Lower lobe of right lung (tissue), 2 donors: ENCODE measurements at regions not wholly inside any gene's neighbourhood (a gene's known extent, or its start where the extent isn't known, plus 50 kb on each side); places are given as distances from the start of the nearest gene placed in this dataset.

ENCODE experiments used
- ATAC-seq, 2 donors: fragments of 200-7000 bp; cut with Tn5 transposase; one replicate each; pipeline ENCODE4 v1.9.1; 2020 to 2022; ENCODE audit warnings: mild to moderate bottlenecking in 2 of 2, moderate library complexity in 2 of 2
- DNase-seq: peaks from one replicate; pipeline ENCODE4 v3.0.0-alpha.2; 2020
- H3K27ac ChIP-seq: fragments of 200-600 bp; one replicate; pipeline ENCODE4 v1.8.0; 2022
- H3K27me3 ChIP-seq: fragments of 200-600 bp; one replicate; pipeline ENCODE4 v1.8.0; 2022; ENCODE audit warnings: low read depth
- H3K36me3 ChIP-seq: fragments of 200-600 bp; one replicate; pipeline ENCODE4 v1.8.0; 2022; ENCODE audit warnings: mild to moderate bottlenecking
- H3K4me1 ChIP-seq: fragments of 200-600 bp; one replicate; pipeline ENCODE4 v1.8.0; 2022
- H3K4me3 ChIP-seq: fragments of 200-600 bp; one replicate; pipeline ENCODE4 v1.8.0; 2022; ENCODE audit warnings: mild to moderate bottlenecking
- H3K9me3 ChIP-seq: fragments of 200-600 bp; one replicate; pipeline ENCODE4 v1.8.0; 2022
- CTCF ChIP-seq: fragments of 200-600 bp; IDR thresholded peaks from one replicate; pipeline ENCODE4 v1.8.0; 2022; ENCODE audit warnings: antibody characterized with exemption, mild to moderate bottlenecking
- intact Hi-C: fragments of 100-400 bp; cut with DNase I; formaldehyde crosslinking; loops from one replicate; pipeline ENCODE4 v1.11.0; 2022
- donor health status: DM: no; HTN: yes; CAD: no; lungs with severe emphysema.

- no peak overlapping the region for H3K4me3 ChIP-seq
- no peaks in the 10 kb centered on the region for H3K36me3 ChIP-seq
- ATAC-seq (no peak), DNase-seq (no peak)
- H3K27me3 ChIP-seq: no peaks in the 10 kb centered on the region
- intact Hi-C loops: no loop called here
- H3K4me1 ChIP-seq: no peaks in the 10 kb centered on the region
- TF ChIP-seq CTCF: no peak
- H3K9me3 ChIP-seq: no peaks in the 10 kb centered on the region
- no peak overlapping the region for H3K27ac ChIP-seq
Observed at GRCh38 chr2:147614979-147615470, 229.8 kb upstream of the ACVR2A start.

GRCh38 chr2:147614471-147614870 lies 230.4 kb upstream of the ACVR2A start:
- Histone ChIP-seq H3K36me3 (no peaks in the 10 kb centered on the region), H3K27ac (no peak overlapping the region), H3K27me3 (no peaks in the 10 kb centered on the region), H3K4me3 (no peak overlapping the region), H3K4me1 (no peaks in the 10 kb centered on the region), H3K9me3 (no peaks in the 10 kb centered on the region)
- no peak for DNase-seq
- intact Hi-C loops: no loop called here
- no peak for ATAC-seq
- TF ChIP-seq CTCF: no peak

- ATAC-seq: no peak
- intact Hi-C loops: no loop called here
- Histone ChIP-seq H3K4me1 (no peaks in the 10 kb centered on the region), H3K36me3 (no peaks in the 10 kb centered on the region), H3K4me3 (no peak overlapping the region), H3K27ac (no peak overlapping the region), H3K27me3 (no peaks in the 10 kb centered on the region), H3K9me3 (no peaks in the 10 kb centered on the region)
- TF ChIP-seq CTCF: no peak
- no peak for DNase-seq
Observed at GRCh38 chr2:147610496-147611040, 234.3 kb upstream of the ACVR2A start.

GRCh38 chr2:147609301-147609700 lies 235.5 kb upstream of the ACVR2A start:
- Histone ChIP-seq H3K27me3 (no peaks in the 10 kb centered on the region), H3K4me1 (no peaks in the 10 kb centered on the region), H3K4me3 (no peak overlapping the region), H3K36me3 (no peaks in the 10 kb centered on the region), H3K27ac (no peak overlapping the region), H3K9me3 (no peaks in the 10 kb centered on the region)
- DNase-seq (no peak), ATAC-seq (no peak)
- intact Hi-C loops: no loop called here
- no peak for TF ChIP-seq CTCF

- Histone ChIP-seq H3K9me3 (no peaks in the 10 kb centered on the region), H3K4me3 (no peak overlapping the region), H3K36me3 (no peaks in the 10 kb centered on the region), H3K27me3 (no peaks in the 10 kb centered on the region), H3K4me1 (no peaks in the 10 kb centered on the region), H3K27ac (no peak overlapping the region)
- intact Hi-C loops: no loop called here
- no peak for TF ChIP-seq CTCF
- no peak for DNase-seq
- peak in 1 of 2 donors; percentile 43 for ATAC-seq
Observed at GRCh38 chr2:147607379-147607778, 237.4 kb upstream of the ACVR2A start.
